Dedifferentiated amniotic fluid mesenchymal stem cell (primary cell): ENCODE measurements at regions not wholly inside any gene's neighbourhood (a gene's known extent, or its start where the extent isn't known, plus 50 kb on each side); places are given as distances from the start of the nearest gene placed in this dataset.

Source experiments
- DNase-seq: peaks from one replicate; pipeline ENCODE4 v3.0.0-alpha.2; 2016; ENCODE audit errors: extremely low spot score

GRCh38 chr3:107068980-107069379, 308.3 kb upstream of the CCDC54 start:
- DNase-seq, result peak; percentile 37

GRCh38 chr3:107076946-107077345, 300.3 kb upstream of the CCDC54 start:
- no peak for DNase-seq

- no peak for DNase-seq
These were observed 299.8 kb upstream of the CCDC54 start for GRCh38 chr3:107077391-107077790.

GRCh38 chr3:107082527-107082926, 294.7 kb upstream of the CCDC54 start:
- DNase-seq, result no peak

- no peak for DNase-seq
These were observed 292.0 kb upstream of the CCDC54 start for GRCh38 chr3:107085261-107085660.

- no peak for DNase-seq
These were observed 285.1 kb upstream of the CCDC54 start for GRCh38 chr3:107092121-107092520.

GRCh38 chr3:107098864-107099263, 278.4 kb upstream of the CCDC54 start:
- DNase-seq, result no peak

GRCh38 chr3:107100137-107100536, 277.1 kb upstream of the CCDC54 start:
- DNase-seq, result no peak

- no peak for DNase-seq
These were observed 276.7 kb upstream of the CCDC54 start for GRCh38 chr3:107100573-107100972.

- DNase-seq, result no peak
These were observed 273.5 kb upstream of the CCDC54 start for GRCh38 chr3:107103786-107104185.

- no peak for DNase-seq
These were observed 270.9 kb upstream of the CCDC54 start for GRCh38 chr3:107106316-107106715.

GRCh38 chr3:107106907-107107306, 270.3 kb upstream of the CCDC54 start:
- DNase-seq, result no peak

- DNase-seq, result no peak
These were observed 266.5 kb upstream of the CCDC54 start for GRCh38 chr3:107110596-107111305.

- DNase-seq, result no peak
These were observed 265.4 kb upstream of the CCDC54 start for GRCh38 chr3:107111872-107112271.

GRCh38 chr3:107112356-107112755, 264.9 kb upstream of the CCDC54 start:
- no peak for DNase-seq

GRCh38 chr3:107116251-107116650, 261.0 kb upstream of the CCDC54 start:
- DNase-seq, result no peak

- no peak for DNase-seq
These were observed 260.1 kb upstream of the CCDC54 start for GRCh38 chr3:107117156-107117555.

- peak; percentile 77 for DNase-seq
These were observed 259.2 kb upstream of the CCDC54 start for GRCh38 chr3:107117922-107118536.

- DNase-seq, result peak; percentile 45
These were observed 252.4 kb upstream of the CCDC54 start for GRCh38 chr3:107124885-107125284.

GRCh38 chr3:107128946-107129345, 248.3 kb upstream of the CCDC54 start:
- DNase-seq, result no peak

GRCh38 chr3:107130089-107130700, 247.0 kb upstream of the CCDC54 start:
- no peak for DNase-seq

GRCh38 chr3:107132674-107133073, 244.6 kb upstream of the CCDC54 start:
- no peak for DNase-seq

- DNase-seq, result no peak
These were observed 243.3 kb upstream of the CCDC54 start for GRCh38 chr3:107133891-107134290.
